SK-N-SH (cell line): ENCODE measurements at regions not wholly inside any gene's neighbourhood (a gene's known extent, or its start where the extent isn't known, plus 50 kb on each side); places are given as distances from the start of the nearest gene placed in this dataset.

Experiments used
- CTCF ChIA-PET: fragments of 300-600, 350-600 bp; formaldehyde crosslinking; extraction: SDS; loops from one replicate; lab custom pipeline; 2021; lab: Yijun Ruan, JAX
- POLR2A ChIA-PET: fragments of 350-600 bp; sonication (Branson Sonifier 250); formaldehyde crosslinking; extraction: SDS; loops from one replicate; lab custom pipeline; 2020; ENCODE audit warnings: antibody characterized with exemption, inconsistent platforms; lab: Yijun Ruan, JAX
- DNase-seq: peaks from one replicate; pipeline ENCODE4 v3.0.0; 2012
- H2AFZ ChIP-seq: fragments of 200-600 bp; sonication (generic); 2 replicates; pipeline ENCODE4 v1.8.1; 2016; ENCODE audit warnings: antibody characterized with exemption, mild to moderate bottlenecking, low read depth
- H3F3A ChIP-seq: fragments of 200-600 bp; sonication (generic); replicated peaks from 2 replicates; pipeline ENCODE3; 2016; ENCODE audit warnings: antibody characterized with exemption, mild to moderate bottlenecking; ENCODE audit not compliant: insufficient read depth
- H3K27ac ChIP-seq, 2 experiments: fragments of 200-500 bp in 1 of 2; fragments of 200-600 bp in 1 of 2; sonication (Bioruptor generic) in 1 of 2; sonication (generic), shearing (Covaris generic) in 1 of 2; 2 replicates each; pipeline versions ENCODE4 v1.5.1 to v1.6.1; 2014 to 2016; ENCODE audit warnings: low read depth in 2 of 2, inconsistent platforms in 1 of 2, low read length in 1 of 2, mild to moderate bottlenecking in 1 of 2, mixed read lengths in 1 of 2
- H3K27me3 ChIP-seq: fragments of 200-600 bp; sonication (generic), shearing (Covaris generic); 2 replicates; pipeline ENCODE4 v1.6.1; 2016; ENCODE audit warnings: mixed run types; ENCODE audit not compliant: insufficient read depth
- H3K36me3 ChIP-seq, 2 experiments: fragments of 200-500 bp in 1 of 2; fragments of 200-600 bp in 1 of 2; sonication (Bioruptor generic) in 1 of 2; sonication (generic) in 1 of 2; replicated peaks in 1 of 2; 2 replicates each; pipeline versions ENCODE3 to v1.5.1; 2014 to 2016; ENCODE audit warnings: low read length in 1 of 2, mild to moderate bottlenecking in 1 of 2; ENCODE audit not compliant: insufficient read depth in 2 of 2, control insufficient read depth in 1 of 2
- H3K4me1 ChIP-seq, 2 experiments: fragments of 200-500 bp in 1 of 2; fragments of 200-600 bp in 1 of 2; sonication (Bioruptor generic) in 1 of 2; sonication (generic), shearing (Covaris generic) in 1 of 2; 2 replicates each; pipeline versions ENCODE4 v1.5.1 to v1.6.1; 2014 to 2016; ENCODE audit warnings: low read depth in 1 of 2, low read length in 1 of 2, mixed run types in 1 of 2; ENCODE audit not compliant: insufficient read depth in 2 of 2, control insufficient read depth in 1 of 2
- H3K4me2 ChIP-seq: fragments of 200-600 bp; sonication (generic), shearing (Covaris generic); 2 replicates; pipeline ENCODE4 v1.6.1; 2017; ENCODE audit warnings: mixed run types
- H3K4me3 ChIP-seq, 2 experiments: fragments of 200-500 bp in 1 of 2; fragments of 200-600 bp in 1 of 2; sonication (Bioruptor generic) in 1 of 2; sonication (generic), shearing (Covaris generic) in 1 of 2; 2 replicates each; pipeline versions ENCODE4 v1.5.1 to v1.8.1; 2014 to 2016; ENCODE audit warnings: low read depth in 2 of 2, inconsistent platforms in 1 of 2, low read length in 1 of 2, mild to moderate bottlenecking in 1 of 2, mixed read lengths in 1 of 2, moderate library complexity in 1 of 2
- H3K79me2 ChIP-seq: fragments of 200-600 bp; sonication (generic); 2 replicates; pipeline ENCODE4 v1.8.1; 2017; ENCODE audit warnings: mild to moderate bottlenecking; ENCODE audit not compliant: insufficient read depth
- H3K9ac ChIP-seq: fragments of 200-600 bp; sonication (generic); 2 replicates; pipeline ENCODE4 v1.6.1; 2017; ENCODE audit warnings: mixed run types
- H3K9me2 ChIP-seq: fragments of 200-600 bp; sonication (generic); 2 replicates; pipeline ENCODE4 v1.6.1; 2017; ENCODE audit warnings: mixed run types
- H3K9me3 ChIP-seq: fragments of 200-600 bp; sonication (generic); 2 replicates; pipeline ENCODE4 v1.6.1; 2017; ENCODE audit warnings: mixed run types, mild to moderate bottlenecking, moderate library complexity
- H4K20me1 ChIP-seq: fragments of 200-600 bp; sonication (generic); 2 replicates; pipeline ENCODE4 v1.6.1; 2017; ENCODE audit warnings: mild to moderate bottlenecking, mixed run types; ENCODE audit not compliant: insufficient read depth
- CTCF ChIP-seq: fragments of 200-600 bp; sonication (generic); IDR thresholded peaks from 2 replicates; pipeline ENCODE4 v1.6.1; 2017; ENCODE audit warnings: antibody characterized with exemption, mild to moderate bottlenecking, moderate library complexity
- GATA2 ChIP-seq: sonication (generic); formaldehyde crosslinking; IDR thresholded peaks from 2 replicates; pipeline ENCODE4 v1.5.0; 2020; ENCODE audit warnings: mild to moderate bottlenecking, missing genetic modification reagents
- PBX3 ChIP-seq: IDR thresholded peaks from 2 replicates; pipeline ENCODE4; 2012
- TEAD4 ChIP-seq: IDR thresholded peaks from 2 replicates; pipeline ENCODE4 v1.4.0; 2012; ENCODE audit warnings: mild to moderate bottlenecking, borderline replicate concordance; ENCODE audit not compliant: insufficient read depth
- USF2 ChIP-seq: fragments of 150-350 bp; IDR thresholded peaks from 2 replicates; pipeline ENCODE4 v1.6.1; 2017; ENCODE audit warnings: antibody characterized with exemption, low read length, low read depth, borderline replicate concordance
- YY1 ChIP-seq: IDR thresholded peaks from 2 replicates; pipeline ENCODE4 v1.4.0; 2012; ENCODE audit warnings: low read depth, mild to moderate bottlenecking
- whole genome bisulfite sequencing: methylation state at CpG from one replicate; pipeline ENCODE4 v1.1.6; 2017; ENCODE audit warnings: low lambda C conversion rate; 5-methylcytosine and 5-hydroxymethylcytosine counted together

GRCh38 chr3:152531717-152532116, 263.0 kb downstream of the MBNL1 start (continued):
- TF ChIP-seq USF2: no peak
- TF ChIP-seq, all 33 proteins: peak for 0

GRCh38 chr3:152538518-152538917, 269.8 kb downstream of the MBNL1 start:
- Histone ChIP-seq H3K4me1 (no peaks in the 10 kb centered on the region), H3K27ac (no peak overlapping the region), H3K36me3 (no peaks in the 10 kb centered on the region), H3K9me3 (no peaks in the 10 kb centered on the region), H3K4me2 (no peak overlapping the region), H4K20me1 (no peaks in the 10 kb centered on the region), H3K79me2 (no peaks in the 10 kb centered on the region), H3K9me2 (no peaks in the 10 kb centered on the region), H3K9ac (no peak overlapping the region), H3K27me3 (0 out of 2 replicates have a peak, but pooled peaks cover 8% of the 10 kb centered on the region), H3F3A (no peaks in the 10 kb centered on the region), H3K4me3 (no peak overlapping the region), H2AFZ (no peak overlapping the region)
- CTCF ChIA-PET: interaction anchor here (1.3 kb wide), 1 partner anchor 30 kb away, joined by 3 read pairs; no protein-coding TSS in a partner anchor
- no peak for TF ChIP-seq PBX3
- no peak for TF ChIP-seq TEAD4
- no peak for TF ChIP-seq CTCF
- TF ChIP-seq GATA2 (CRISPR knock-in tag): no peak
- no peak for DNase-seq
- WGBS: 9% methylated on average over 1 of the region's 1 CpG
- POLR2A ChIA-PET: no interaction called here

- POLR2A ChIA-PET: no interaction called here
- DNase-seq: no peak
- H3K27me3 ChIP-seq: 0 out of 2 replicates have a peak, but pooled peaks cover 8% of the 10 kb centered on the region
- TF ChIP-seq CTCF (peak; percentile 24; the same call in 1 of the 2 replicates), YY1 (no peak)
- TF ChIP-seq, all 33 proteins: peak for 1
- no peak overlapping the region for H3K9ac ChIP-seq
- H3F3A ChIP-seq: no peaks in the 10 kb centered on the region
- CTCF ChIA-PET: interaction anchor here (1.3 kb wide), 1 partner anchor 31 kb away, joined by 3 read pairs; no protein-coding TSS in a partner anchor
- H3K79me2 ChIP-seq: no peaks in the 10 kb centered on the region
- H3K9me2 ChIP-seq: no peaks in the 10 kb centered on the region
- WGBS: 13% methylated on average over 1 of the region's 2 CpGs
- H3K36me3 ChIP-seq: no peaks in the 10 kb centered on the region
- no peak overlapping the region for H3K4me2 ChIP-seq
- H4K20me1 ChIP-seq: no peaks in the 10 kb centered on the region
- no peaks in the 10 kb centered on the region for H3K4me1 ChIP-seq
- H2AFZ ChIP-seq: no peak overlapping the region
- H3K27ac ChIP-seq: no peak overlapping the region
- H3K9me3 ChIP-seq: no peaks in the 10 kb centered on the region
- H3K4me3 ChIP-seq: no peak overlapping the region
Observed at GRCh38 chr3:152539191-152539764, 270.5 kb downstream of the MBNL1 start.
